ENCODE measurements at regions not wholly inside any gene's neighbourhood (a gene's known extent, or its start where the extent isn't known, plus 50 kb on each side); places are given as distances from the start of the nearest gene placed in this dataset.

- TF ChIP-seq EZH2phosphoT487 (IDR thresholded peaks at IDR 0.05; ENCODE audit: borderline replicate concordance) (no peak), CTCF (conservative IDR thresholded peaks at IDR 0.05; ENCODE audit: low read length) (no peak)
Observed at GRCh38 chr6:101021504-101021903, 140.4 kb upstream of the ASCC3 start.

All from Loucy (cell line).